Brain microvascular endothelial cell (primary cell): ENCODE measurements at regions not wholly inside any gene's neighbourhood (a gene's known extent, or its start where the extent isn't known, plus 50 kb on each side); places are given as distances from the start of the nearest gene placed in this dataset.

ENCODE experiments used
- DNase-seq: peaks from one replicate; pipeline ENCODE4 v3.0.0-alpha.2; 2020
- H3K27ac ChIP-seq: fragments of 250-450 bp; sonication (Bioruptor Pico); 2 replicates; pipeline ENCODE4 v1.5.1; 2020; ENCODE audit warnings: mild to moderate bottlenecking, moderate library complexity
- H3K27me3 ChIP-seq: fragments of 250-450 bp; sonication (Bioruptor Pico); replicated peaks from 2 replicates; pipeline ENCODE4 v1.5.1; 2020; ENCODE audit warnings: mild to moderate bottlenecking
- H3K36me3 ChIP-seq: fragments of 250-450 bp; sonication (Bioruptor Pico); replicated peaks from 2 replicates; pipeline ENCODE4 v1.5.1; 2020; ENCODE audit warnings: mild to moderate bottlenecking
- H3K4me3 ChIP-seq: 2 replicates; pipeline ENCODE4 v1.5.1; 2011; ENCODE audit warnings: low read depth, mild to moderate bottlenecking, control low read depth, low read length, moderate library complexity
- in situ Hi-C: cut with HindIII; loops from 2 replicates; pipeline ENCODE4 v1.10.0; 2017; ENCODE audit warnings: low sequenced_read_pairs, low pct_ligation_motif_present
- TF ChIP-seq, protein P1 (sequence below): IDR thresholded peaks from 2 replicates; pipeline ENCODE4 v1.5.1; 2011; ENCODE audit warnings: low read depth, mild to moderate bottlenecking, moderate library complexity, low read length, control low read depth, inconsistent platforms; ENCODE audit errors: missing control alignments

DNA sequence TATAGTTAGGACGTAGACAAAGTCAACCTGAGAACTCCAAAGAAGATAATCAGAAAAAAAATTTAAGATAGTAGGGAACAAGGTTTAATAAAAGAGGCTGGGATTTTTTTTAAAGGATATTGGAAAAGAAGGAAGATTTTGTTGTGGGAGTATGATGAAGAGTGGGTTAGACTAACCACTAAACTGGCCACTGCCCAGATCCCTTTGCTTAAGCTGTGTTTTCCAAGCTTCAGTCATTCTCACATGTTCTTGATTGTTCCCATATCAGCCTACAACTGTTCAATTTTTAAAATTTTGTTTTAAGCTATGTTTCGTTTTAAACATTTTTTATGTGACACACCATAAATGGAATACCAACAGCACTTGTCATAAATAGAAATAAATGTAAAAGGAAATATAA is 284.5 kb upstream of the MMADHC start:
- TF ChIP-seq, protein P1, sequence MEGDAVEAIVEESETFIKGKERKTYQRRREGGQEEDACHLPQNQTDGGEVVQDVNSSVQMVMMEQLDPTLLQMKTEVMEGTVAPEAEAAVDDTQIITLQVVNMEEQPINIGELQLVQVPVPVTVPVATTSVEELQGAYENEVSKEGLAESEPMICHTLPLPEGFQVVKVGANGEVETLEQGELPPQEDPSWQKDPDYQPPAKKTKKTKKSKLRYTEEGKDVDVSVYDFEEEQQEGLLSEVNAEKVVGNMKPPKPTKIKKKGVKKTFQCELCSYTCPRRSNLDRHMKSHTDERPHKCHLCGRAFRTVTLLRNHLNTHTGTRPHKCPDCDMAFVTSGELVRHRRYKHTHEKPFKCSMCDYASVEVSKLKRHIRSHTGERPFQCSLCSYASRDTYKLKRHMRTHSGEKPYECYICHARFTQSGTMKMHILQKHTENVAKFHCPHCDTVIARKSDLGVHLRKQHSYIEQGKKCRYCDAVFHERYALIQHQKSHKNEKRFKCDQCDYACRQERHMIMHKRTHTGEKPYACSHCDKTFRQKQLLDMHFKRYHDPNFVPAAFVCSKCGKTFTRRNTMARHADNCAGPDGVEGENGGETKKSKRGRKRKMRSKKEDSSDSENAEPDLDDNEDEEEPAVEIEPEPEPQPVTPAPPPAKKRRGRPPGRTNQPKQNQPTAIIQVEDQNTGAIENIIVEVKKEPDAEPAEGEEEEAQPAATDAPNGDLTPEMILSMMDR = no peak
- no peak for DNase-seq
- Histone ChIP-seq H3K27me3 (no peaks in the 10 kb centered on the region), H3K4me3 (no peak overlapping the region), H3K27ac (no peak overlapping the region), H3K36me3 (no peaks in the 10 kb centered on the region)
- in situ Hi-C loops = no loop called here

DNA sequence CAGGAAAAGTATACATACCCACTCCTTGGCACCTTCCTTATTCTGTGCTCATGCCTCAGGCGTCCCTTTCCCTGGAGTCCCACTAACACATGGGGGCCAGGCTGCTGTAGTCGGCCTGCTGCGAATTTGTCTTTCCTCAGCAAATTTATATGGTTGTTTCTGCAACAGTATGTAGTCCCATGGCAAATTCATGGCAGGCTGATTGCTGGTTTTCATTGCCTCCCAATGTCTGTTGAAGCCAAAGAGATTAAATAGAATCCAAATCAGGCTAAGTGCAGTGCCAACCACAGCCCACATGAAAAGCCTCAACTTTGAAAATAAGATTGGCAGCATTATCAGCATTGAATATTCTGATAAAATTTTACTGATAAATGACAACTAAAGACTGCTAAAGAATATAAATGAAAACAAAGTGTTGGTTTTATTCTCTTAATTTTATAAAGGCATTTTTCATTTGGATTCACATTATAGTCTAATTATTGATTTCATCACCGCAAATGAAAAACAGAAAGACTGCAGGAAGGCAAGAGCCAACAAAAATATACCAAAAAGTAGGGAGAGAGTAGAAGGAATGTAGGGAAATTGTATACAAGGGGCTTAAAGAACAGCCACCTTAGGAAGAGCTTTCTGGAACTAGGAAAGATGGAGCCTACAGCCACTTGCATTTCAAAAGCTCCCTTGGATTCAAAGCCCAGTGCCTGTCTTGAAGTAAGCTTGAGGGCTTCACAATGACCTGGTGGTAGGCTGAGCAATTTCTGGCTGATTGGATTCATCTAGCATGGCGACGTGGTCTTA is 283.7 kb upstream of the MMADHC start:
- no peak for DNase-seq
- H3K27me3 ChIP-seq = no peaks in the 10 kb centered on the region
- TF ChIP-seq, protein P1 = no peak
- H3K27ac ChIP-seq = no peak overlapping the region
- no peaks in the 10 kb centered on the region for H3K36me3 ChIP-seq
- in situ Hi-C loops = no loop called here
- no peak overlapping the region for H3K4me3 ChIP-seq

DNA sequence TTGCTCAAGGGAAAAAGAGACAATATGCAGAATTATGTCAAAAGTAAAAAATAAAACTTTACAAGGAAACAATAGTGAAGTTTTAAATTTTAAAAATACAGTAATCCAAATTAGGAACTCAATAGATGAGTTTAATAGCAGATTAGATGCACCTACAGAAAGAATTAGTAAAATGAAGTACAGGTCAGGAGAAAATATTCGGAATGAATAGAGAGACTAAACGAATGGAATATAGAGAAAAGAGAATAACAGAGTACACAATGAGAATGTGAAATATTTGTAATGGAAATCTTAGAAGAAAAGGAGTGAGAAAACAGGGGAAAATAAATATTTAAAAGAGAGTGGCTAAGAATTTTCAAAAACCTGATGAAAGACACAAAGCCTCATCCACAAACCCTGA is 275.7 kb upstream of the MMADHC start:
- Histone ChIP-seq H3K36me3 (no peaks in the 10 kb centered on the region), H3K27ac (no peak overlapping the region), H3K27me3 (no peaks in the 10 kb centered on the region), H3K4me3 (no peak overlapping the region)
- DNase-seq = no peak
- TF ChIP-seq, protein P1 = no peak
- in situ Hi-C loops = no loop called here

DNA sequence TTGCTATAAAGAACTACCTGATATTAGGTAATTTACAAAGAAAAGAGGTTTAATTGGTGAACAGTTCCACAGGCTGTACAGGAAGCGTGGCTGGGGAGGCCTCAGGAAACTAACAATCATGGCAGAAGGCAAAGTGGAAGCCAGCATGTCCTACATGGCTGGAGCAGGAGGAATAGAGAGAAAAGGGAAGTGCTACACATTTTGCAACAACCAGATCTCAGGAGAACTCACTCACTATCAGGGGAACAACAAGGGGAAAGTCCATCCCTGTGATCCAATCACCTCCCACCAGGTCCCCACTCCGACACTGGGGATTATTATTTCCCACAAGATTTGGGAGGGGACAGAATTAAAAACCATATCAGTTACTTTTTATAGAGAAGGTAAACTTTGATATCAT is 273.5 kb upstream of the MMADHC start:
- Histone ChIP-seq H3K4me3 (no peak overlapping the region), H3K36me3 (no peaks in the 10 kb centered on the region), H3K27me3 (no peaks in the 10 kb centered on the region), H3K27ac (peak overlapping the region; percentile 60)
- in situ Hi-C loops = no loop called here
- TF ChIP-seq, protein P1 = no peak
- DNase-seq = no peak

DNA sequence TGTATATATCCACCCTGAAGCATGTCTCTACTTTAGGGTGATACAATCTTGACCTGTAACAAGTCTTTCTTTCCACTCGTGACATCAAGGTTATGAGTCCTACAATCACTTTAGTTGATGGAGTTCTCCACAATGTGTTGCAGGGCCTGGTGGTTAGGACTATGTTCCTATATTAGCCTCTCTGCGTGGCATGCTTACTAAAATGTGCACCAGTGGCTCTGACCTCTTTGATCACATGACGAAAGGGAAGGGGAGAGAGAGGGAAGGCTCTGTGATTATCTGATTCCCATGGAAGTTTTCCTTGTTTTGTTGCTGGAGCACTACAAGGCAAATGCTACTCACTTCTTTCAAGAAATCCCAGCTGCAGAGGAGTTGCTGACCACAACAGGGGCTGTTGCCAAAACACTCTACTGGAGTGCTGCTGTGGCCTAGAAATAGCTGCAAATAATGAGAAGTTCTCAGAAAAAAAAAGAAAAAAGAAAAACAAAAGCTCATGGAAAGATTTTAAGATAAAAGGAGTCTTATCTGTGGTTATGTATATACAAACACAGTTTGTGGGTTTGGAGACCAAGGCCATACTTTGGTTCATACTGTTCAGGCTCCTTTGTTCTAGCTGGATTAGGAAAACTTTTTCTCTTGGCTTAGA is 272.8 kb upstream of the MMADHC start:
- TF ChIP-seq, protein P1 = no peak
- Histone ChIP-seq H3K27ac (peak overlapping the region; percentile 62), H3K4me3 (no peak overlapping the region), H3K36me3 (no peaks in the 10 kb centered on the region), H3K27me3 (no peaks in the 10 kb centered on the region)
- peak; percentile 98 for DNase-seq
- in situ Hi-C loops = no loop called here
